H9 (cell line): ENCODE measurements at regions not wholly inside any gene's neighbourhood (a gene's known extent, or its start where the extent isn't known, plus 50 kb on each side); places are given as distances from the start of the nearest gene placed in this dataset.
"Not testable (repeated sequence)": the region's sequence is repeated elsewhere in the genome, so short reads cannot be mapped to it uniquely, and the experiment has no call there.

ENCODE experiments used
- DNase-seq: peaks from one replicate; pipeline ENCODE4 v3.0.0-alpha.2; 2017
- H2AFZ ChIP-seq: one replicate; pipeline ENCODE4 v1.6.1; 2013; ENCODE audit warnings: mild to moderate bottlenecking, low read length, control low read depth, moderate library complexity
- H2AK5ac ChIP-seq: 2 replicates; pipeline ENCODE4 v1.6.1; 2013; ENCODE audit warnings: low read length, control low read depth, mixed read lengths; ENCODE audit not compliant: insufficient read length
- H2BK120ac ChIP-seq: one replicate; pipeline ENCODE4 v1.6.1; 2013; ENCODE audit warnings: low read depth, mild to moderate bottlenecking, low read length, control low read depth, inconsistent platforms; ENCODE audit not compliant: poor library complexity, severe bottlenecking
- H2BK12ac ChIP-seq: 2 replicates; pipeline ENCODE4 v1.6.1; 2013; ENCODE audit warnings: low read length, control low read depth, mixed read lengths, low read depth; ENCODE audit not compliant: insufficient read length
- H2BK15ac ChIP-seq: 2 replicates; pipeline ENCODE4 v1.6.1; 2013; ENCODE audit warnings: low read depth, low read length, control low read depth
- H2BK20ac ChIP-seq: one replicate; pipeline ENCODE4 v1.6.1; 2013; ENCODE audit warnings: low read depth, mild to moderate bottlenecking, low read length, control low read depth, inconsistent platforms; ENCODE audit not compliant: poor library complexity, severe bottlenecking
- H2BK5ac ChIP-seq: 2 replicates; pipeline ENCODE4 v1.6.1; 2013; ENCODE audit warnings: low read length, control low read depth, mixed read lengths; ENCODE audit not compliant: insufficient read length
- H3K14ac ChIP-seq: 2 replicates; pipeline ENCODE4 v1.6.1; 2013; ENCODE audit warnings: low read length, control low read depth; ENCODE audit not compliant: insufficient read depth
- H3K18ac ChIP-seq: 2 replicates; pipeline ENCODE4 v1.6.1; 2013; ENCODE audit warnings: low read depth, mild to moderate bottlenecking, mixed read lengths, low read length, control low read depth; ENCODE audit not compliant: insufficient read length
- H3K23ac ChIP-seq: 2 replicates; pipeline ENCODE4 v1.6.1; 2013; ENCODE audit warnings: low read length, control low read depth, mixed read lengths, low read depth; ENCODE audit not compliant: insufficient read length
- H3K23me2 ChIP-seq: 2 replicates; pipeline ENCODE4 v1.6.1; 2013; ENCODE audit warnings: low read depth, mild to moderate bottlenecking, mixed read lengths, low read length, control low read depth; ENCODE audit not compliant: insufficient read length, poor library complexity, severe bottlenecking
- H3K27ac ChIP-seq: 2 replicates; pipeline ENCODE4 v1.5.1; 2013; ENCODE audit warnings: low read length, control low read depth, mixed read lengths, low read depth; ENCODE audit not compliant: insufficient read length
- H3K27me3 ChIP-seq: 2 replicates; pipeline ENCODE4 v1.6.1; 2013; ENCODE audit warnings: low read length, control low read depth, inconsistent platforms; ENCODE audit not compliant: insufficient read depth
- H3K4ac ChIP-seq: 2 replicates; pipeline ENCODE4 v1.6.1; 2013; ENCODE audit warnings: low read depth, mild to moderate bottlenecking, control low read depth, inconsistent platforms, low read length, moderate library complexity
- H3K4me1 ChIP-seq: 2 replicates; pipeline ENCODE4 v1.6.1; 2013; ENCODE audit warnings: low read length, control low read depth, inconsistent platforms; ENCODE audit not compliant: insufficient read depth
- H3K4me2 ChIP-seq: 2 replicates; pipeline ENCODE4 v1.6.1; 2013; ENCODE audit warnings: low read length, control low read depth, mixed read lengths; ENCODE audit not compliant: insufficient read length, insufficient read depth
- H3K56ac ChIP-seq: 2 replicates; pipeline ENCODE4 v1.6.1; 2013; ENCODE audit warnings: low read depth, mild to moderate bottlenecking, mixed read lengths, low read length, control low read depth; ENCODE audit not compliant: insufficient read length
- H3K79me1 ChIP-seq: 2 replicates; pipeline ENCODE4 v1.6.1; 2013; ENCODE audit warnings: low read depth, mild to moderate bottlenecking, moderate library complexity, low read length, control low read depth, inconsistent platforms; ENCODE audit not compliant: insufficient read depth, poor library complexity, severe bottlenecking
- H3K79me2 ChIP-seq: 2 replicates; pipeline ENCODE4 v1.6.1; 2013; ENCODE audit warnings: low read length, control low read depth, inconsistent platforms; ENCODE audit not compliant: insufficient read depth
- H3K9ac ChIP-seq: 2 replicates; pipeline ENCODE4 v1.6.1; 2013; ENCODE audit warnings: low read length, control low read depth, mixed read lengths; ENCODE audit not compliant: insufficient read length; ENCODE audit errors: extremely low read depth
- H3K9me3 ChIP-seq: one replicate; pipeline ENCODE4 v1.6.1; 2013; ENCODE audit warnings: low read depth, low read length, inconsistent platforms; ENCODE audit not compliant: control insufficient read depth
- H3T11ph ChIP-seq: one replicate; pipeline ENCODE4 v1.6.1; 2013; ENCODE audit warnings: mild to moderate bottlenecking, low read length, control low read depth, inconsistent platforms
- H4K20me1 ChIP-seq: one replicate; pipeline ENCODE4 v1.6.1; 2013; ENCODE audit not compliant: control insufficient read depth, insufficient read length, insufficient read depth
- H4K5ac ChIP-seq: 2 replicates; pipeline ENCODE4 v1.6.1; 2013; ENCODE audit warnings: low read depth, mild to moderate bottlenecking, mixed read lengths, low read length, control low read depth; ENCODE audit not compliant: insufficient read length
- H4K8ac ChIP-seq: replicated peaks from 2 replicates; pipeline ENCODE4 v1.6.1; 2013; ENCODE audit warnings: low read length, control low read depth, mixed read lengths, low read depth; ENCODE audit not compliant: insufficient read length
- H4K91ac ChIP-seq: 2 replicates; pipeline ENCODE4 v1.6.1; 2013; ENCODE audit warnings: low read depth, mild to moderate bottlenecking, moderate library complexity, mixed read lengths, low read length, control low read depth; ENCODE audit not compliant: insufficient read length
- H3K27ac Mint-ChIP-seq, 3 experiments: 2 replicates in 2 of 3; 3 replicates in 1 of 3; pipeline ENCODE4 v1.8.0; 2020 to 2021; ENCODE audit warnings: mixed read lengths in 3 of 3, mild to moderate bottlenecking in 1 of 3, moderate library complexity in 1 of 3
- H3K27me3 Mint-ChIP-seq: 2 replicates; pipeline ENCODE4 v1.8.0; 2021; ENCODE audit warnings: low read depth, mild to moderate bottlenecking, moderate library complexity, mixed read lengths
- H3K36me3 Mint-ChIP-seq, 3 experiments: 2 replicates in 2 of 3; 3 replicates in 1 of 3; pipeline ENCODE4 v1.8.0; 2020 to 2021; ENCODE audit warnings: low read depth in 3 of 3, mixed read lengths in 3 of 3; ENCODE audit not compliant: insufficient read depth in 1 of 3
- H3K4me1 Mint-ChIP-seq, 2 experiments: 2 replicates each; pipeline ENCODE4 v1.8.0; 2020; ENCODE audit warnings: mixed read lengths in 2 of 2
- H3K4me3 Mint-ChIP-seq, 2 experiments: 2 replicates in 1 of 2; 3 replicates in 1 of 2; pipeline ENCODE4 v1.8.0; 2020 to 2021; ENCODE audit warnings: mild to moderate bottlenecking in 2 of 2, mixed read lengths in 2 of 2, moderate library complexity in 1 of 2
- H3K9me3 Mint-ChIP-seq, 2 experiments: 2 replicates in 1 of 2; 3 replicates in 1 of 2; pipeline ENCODE4 v1.8.0; 2020; ENCODE audit warnings: mild to moderate bottlenecking in 2 of 2, mixed read lengths in 2 of 2, moderate library complexity in 1 of 2
- WGBS: extraction: QIAGEN DNeasy Blood & Tissue Kit; methylation state at CpG from one replicate; pipeline ENCODE4 v1.1.7; 2013; ENCODE audit warnings: missing lambda C conversion rate, low lambda C conversion rate, mixed read lengths; ENCODE audit not compliant: insufficient read length; ENCODE audit errors: extremely low coverage; 5-methylcytosine and 5-hydroxymethylcytosine counted together

DNA sequence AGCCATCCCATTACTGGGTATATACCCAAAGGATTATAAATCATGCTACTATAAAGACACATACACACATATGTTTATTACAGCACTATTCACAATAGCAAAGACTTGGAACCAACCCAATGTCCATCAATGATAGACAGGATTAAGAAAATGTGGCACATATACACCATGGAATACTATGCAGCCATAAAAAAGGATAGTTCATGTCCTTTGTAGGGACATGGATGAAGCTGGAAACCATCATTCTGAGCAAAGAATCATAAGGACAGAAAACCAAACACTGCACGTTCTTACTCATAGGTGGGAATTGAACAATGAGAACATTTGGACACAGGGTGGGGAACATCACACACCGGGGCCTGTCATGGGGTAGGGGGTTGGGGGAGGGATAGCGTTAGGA lies 60.3 kb upstream of the NMU start:
- peaks cover 6 to 10% of the 10 kb centered on the region in 2 experiments; a peak in 4 of 5 replicates for H3K9me3 Mint-ChIP-seq
- H3T11ph ChIP-seq, H3K4me1 Mint-ChIP-seq, H3K36me3 Mint-ChIP-seq, H3K27ac Mint-ChIP-seq, H3K4me3 Mint-ChIP-seq, H3K27ac ChIP-seq, H4K91ac ChIP-seq, H3K18ac ChIP-seq, H3K14ac ChIP-seq, H3K79me2 ChIP-seq, DNase-seq, H3K27me3 ChIP-seq, H3K9ac ChIP-seq, H3K27me3 Mint-ChIP-seq, H3K56ac ChIP-seq, H2BK15ac ChIP-seq, H2AFZ ChIP-seq, H3K4me2 ChIP-seq, H4K5ac ChIP-seq, H3K79me1 ChIP-seq, H3K4ac ChIP-seq, H2BK20ac ChIP-seq, H2BK120ac ChIP-seq, H3K4me1 ChIP-seq, H2BK12ac ChIP-seq, H4K20me1 ChIP-seq, H2AK5ac ChIP-seq, H3K9me3 ChIP-seq, H3K23me2 ChIP-seq, H4K8ac ChIP-seq, H3K23ac ChIP-seq, H2BK5ac ChIP-seq: not testable (repeated sequence)
- no CpG with 5 or more reads among the region's 3 CpGs for WGBS
